Tibial artery (tissue), 4 donors: ENCODE measurements at regions not wholly inside any gene's neighbourhood (a gene's known extent, or its start where the extent isn't known, plus 50 kb on each side); places are given as distances from the start of the nearest gene placed in this dataset.

Experiments
- DNase-seq, 2 donors: peaks; one replicate each; pipeline ENCODE4 v3.0.0-alpha.2; 2019
- H3K27ac ChIP-seq, 2 donors: fragments of 200-600 bp; sonication (generic) in 1 of 2; 1 replicate in 1 of 2; 2 replicates in 1 of 2; pipeline ENCODE4 v1.5.1; 2018 to 2019; ENCODE audit warnings: mild to moderate bottlenecking in 1 of 2
- H3K27me3 ChIP-seq, 2 donors: fragments of 200-600 bp; sonication (generic) in 1 of 2; one replicate each; pipeline versions ENCODE4 v1.5.1 to v1.6.0; 2016 to 2019
- H3K36me3 ChIP-seq, 3 donors: fragments of 200-600 bp; sonication (generic) in 2 of 3; one replicate each; pipeline ENCODE4 v1.5.1; 2016 to 2019; ENCODE audit warnings: mild to moderate bottlenecking in 2 of 3
- H3K4me1 ChIP-seq, 4 donors: fragments of 200-600 bp; sonication (generic) in 2 of 4; 1 replicate in 3 of 4; 2 replicates in 1 of 4; pipeline ENCODE4 v1.5.1; 2016 to 2019
- H3K4me3 ChIP-seq, 2 donors: fragments of 200-600 bp; sonication (generic) in 1 of 2; 1 replicate in 1 of 2; 2 replicates in 1 of 2; pipeline ENCODE4 v1.5.1; 2018 to 2019; ENCODE audit warnings: mild to moderate bottlenecking in 2 of 2
- H3K9me3 ChIP-seq, 3 donors: fragments of 200-600 bp; sonication (generic) in 1 of 3; one replicate each; pipeline ENCODE4 v1.5.1; 2016 to 2019
- intact Hi-C: fragments of 100-400 bp; cut with DNase I; formaldehyde crosslinking; loops from one replicate; pipeline ENCODE4 v1.15.0; 2023; ENCODE audit warnings: low total_unique reads
- TF ChIP-seq, protein P1 (sequence below), 2 experiments: fragments of 200-600 bp in 1 of 2; fragments of 450-650 bp in 1 of 2; IDR thresholded peaks; one replicate each; pipeline ENCODE4 v1.5.1; 2017 to 2019; ENCODE audit warnings: antibody characterized with exemption in 2 of 2, mild to moderate bottlenecking in 1 of 2, moderate library complexity in 1 of 2

DNA sequence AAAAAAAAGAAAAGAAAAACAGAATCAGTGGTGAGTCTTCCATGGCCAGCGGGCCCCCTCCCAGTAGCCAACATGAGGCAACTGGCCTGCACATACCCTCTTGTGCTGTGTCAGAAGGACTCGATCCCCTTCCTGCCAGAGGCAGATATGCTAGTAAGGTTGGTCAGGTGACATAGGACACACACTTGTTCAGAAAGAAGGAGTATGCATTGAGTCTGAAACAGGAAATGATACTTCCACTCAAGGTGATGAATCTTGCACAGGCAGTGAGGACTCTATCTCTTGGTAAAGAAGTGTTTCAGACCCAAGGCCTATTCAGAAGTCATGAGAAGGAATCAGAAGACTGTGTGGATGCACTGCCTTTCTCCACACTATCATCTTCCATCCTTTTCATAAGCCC is 269.7 kb upstream of the FAR2 start:
- no peaks in the 10 kb centered on the region for H3K9me3 ChIP-seq
- intact Hi-C loops: no loop called here

DNA sequence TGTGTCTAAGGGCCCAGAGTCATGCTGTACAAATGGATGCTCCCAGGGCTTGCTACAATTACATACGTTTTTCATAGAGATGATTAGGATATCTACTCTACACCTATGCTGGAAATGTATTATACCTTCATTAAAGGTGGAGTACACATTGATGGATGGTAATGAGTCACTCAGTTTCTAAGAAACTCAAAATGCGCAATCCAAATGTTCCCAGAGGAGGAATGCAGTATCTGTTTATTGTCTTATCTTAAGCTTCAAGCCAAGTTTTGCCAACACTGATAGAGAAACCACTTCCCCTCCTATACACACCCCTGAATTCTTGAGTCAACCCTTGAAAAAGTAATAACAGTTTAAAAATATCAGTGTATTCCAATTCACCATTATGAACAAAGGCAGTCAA is 266.6 kb upstream of the FAR2 start:
- TF ChIP-seq, protein P1, sequence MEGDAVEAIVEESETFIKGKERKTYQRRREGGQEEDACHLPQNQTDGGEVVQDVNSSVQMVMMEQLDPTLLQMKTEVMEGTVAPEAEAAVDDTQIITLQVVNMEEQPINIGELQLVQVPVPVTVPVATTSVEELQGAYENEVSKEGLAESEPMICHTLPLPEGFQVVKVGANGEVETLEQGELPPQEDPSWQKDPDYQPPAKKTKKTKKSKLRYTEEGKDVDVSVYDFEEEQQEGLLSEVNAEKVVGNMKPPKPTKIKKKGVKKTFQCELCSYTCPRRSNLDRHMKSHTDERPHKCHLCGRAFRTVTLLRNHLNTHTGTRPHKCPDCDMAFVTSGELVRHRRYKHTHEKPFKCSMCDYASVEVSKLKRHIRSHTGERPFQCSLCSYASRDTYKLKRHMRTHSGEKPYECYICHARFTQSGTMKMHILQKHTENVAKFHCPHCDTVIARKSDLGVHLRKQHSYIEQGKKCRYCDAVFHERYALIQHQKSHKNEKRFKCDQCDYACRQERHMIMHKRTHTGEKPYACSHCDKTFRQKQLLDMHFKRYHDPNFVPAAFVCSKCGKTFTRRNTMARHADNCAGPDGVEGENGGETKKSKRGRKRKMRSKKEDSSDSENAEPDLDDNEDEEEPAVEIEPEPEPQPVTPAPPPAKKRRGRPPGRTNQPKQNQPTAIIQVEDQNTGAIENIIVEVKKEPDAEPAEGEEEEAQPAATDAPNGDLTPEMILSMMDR (IDR thresholded peaks at IDR 0.05): no peak
- H3K27ac ChIP-seq: no peak overlapping the region

More for the DNA sequence above, 269.7 kb upstream of the FAR2 start:
- no peak for DNase-seq
- H3K27ac ChIP-seq: no peak overlapping the region
- no peaks in the 10 kb centered on the region for H3K4me1 ChIP-seq
- TF ChIP-seq, protein P1 (IDR thresholded peaks at IDR 0.05): no peak
- no peak overlapping the region for H3K4me3 ChIP-seq
- no peaks in the 10 kb centered on the region for H3K27me3 ChIP-seq
- no peaks in the 10 kb centered on the region for H3K36me3 ChIP-seq

GRCh38 chr12:28883406-28883997 is 265.6 kb upstream of the FAR2 start:
- DNase-seq: no peak
- intact Hi-C loops: no loop called here

More for the DNA sequence above, 266.6 kb upstream of the FAR2 start:
- H3K4me1 ChIP-seq: no peaks in the 10 kb centered on the region
- H3K4me3 ChIP-seq: no peak overlapping the region
- H3K9me3 ChIP-seq: no peaks in the 10 kb centered on the region
- H3K27me3 ChIP-seq: no peaks in the 10 kb centered on the region
- intact Hi-C loops: no loop called here
- no peak for DNase-seq
- no peaks in the 10 kb centered on the region for H3K36me3 ChIP-seq

DNA sequence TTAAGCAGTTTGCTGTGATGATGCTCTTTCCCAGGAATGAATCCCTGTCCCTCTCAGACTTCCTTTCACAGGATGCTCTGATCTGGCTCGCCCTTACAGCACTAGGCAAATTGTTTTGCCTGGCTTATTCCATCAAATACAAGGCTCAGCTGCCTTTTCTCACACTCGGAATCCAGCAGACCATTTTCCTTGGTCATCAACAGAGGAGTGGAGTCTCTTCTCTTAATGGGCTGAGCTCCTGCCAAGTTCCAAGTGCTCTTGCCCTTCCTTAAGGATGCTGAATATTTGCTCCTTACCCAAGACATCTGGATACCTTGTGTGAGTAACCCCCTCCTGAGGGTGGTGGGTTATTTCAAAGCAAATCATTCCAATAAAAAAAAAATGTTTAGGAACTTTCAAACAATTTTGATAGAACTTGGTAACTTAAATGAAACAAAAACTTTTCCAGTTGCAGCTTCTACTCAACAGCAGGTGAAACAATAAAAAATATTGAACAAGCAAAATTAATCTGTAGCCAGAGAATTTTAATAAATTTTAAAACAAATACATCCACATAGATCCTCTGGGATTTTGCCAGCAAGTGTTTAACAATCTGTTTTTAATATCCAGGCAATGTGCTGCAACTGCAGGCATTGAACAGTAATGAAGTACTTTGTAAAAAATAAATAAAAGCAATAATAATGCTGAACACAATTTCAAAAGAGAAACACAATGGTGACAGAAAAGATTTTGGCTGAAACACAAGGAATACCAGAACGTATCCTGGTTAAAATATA is 264.0 kb upstream of the FAR2 start:
- Histone ChIP-seq H3K4me1 (no peaks in the 10 kb centered on the region), H3K4me3 (no peak overlapping the region), H3K27me3 (no peaks in the 10 kb centered on the region), H3K36me3 (no peaks in the 10 kb centered on the region), H3K9me3 (no peaks in the 10 kb centered on the region), H3K27ac (no peak overlapping the region)
- intact Hi-C loops: no loop called here
- TF ChIP-seq, protein P1 (IDR thresholded peaks at IDR 0.05): no peak
- no peak for DNase-seq

More at GRCh38 chr12:28883406-28883997, 265.6 kb upstream of the FAR2 start:
- Histone ChIP-seq H3K4me1 (no peaks in the 10 kb centered on the region), H3K9me3 (no peaks in the 10 kb centered on the region), H3K27ac (no peak overlapping the region), H3K27me3 (no peaks in the 10 kb centered on the region), H3K36me3 (no peaks in the 10 kb centered on the region), H3K4me3 (no peak overlapping the region)
- TF ChIP-seq, protein P1 (IDR thresholded peaks at IDR 0.05): no peak

GRCh38 chr12:28885928-28886327 is 263.1 kb upstream of the FAR2 start:
- intact Hi-C loops: no loop called here
- DNase-seq: no peak
- no peak overlapping the region for H3K4me3 ChIP-seq
- H3K4me1 ChIP-seq: no peaks in the 10 kb centered on the region
- TF ChIP-seq, protein P1 (IDR thresholded peaks at IDR 0.05): no peak
- H3K27me3 ChIP-seq: no peaks in the 10 kb centered on the region
- no peaks in the 10 kb centered on the region for H3K36me3 ChIP-seq
- no peak overlapping the region for H3K27ac ChIP-seq
- no peaks in the 10 kb centered on the region for H3K9me3 ChIP-seq
